Trophoblast cell (in vitro differentiated cells and primary cell): ENCODE measurements at regions not wholly inside any gene's neighbourhood (a gene's known extent, or its start where the extent isn't known, plus 50 kb on each side); places are given as distances from the start of the nearest gene placed in this dataset.

Source experiments
- DNase-seq, 2 donors: peaks; one replicate each; pipeline ENCODE4 v3.0.0-alpha.2; 2016
- H2AFZ ChIP-seq: 2 replicates; pipeline ENCODE4 v1.6.1; 2013; ENCODE audit warnings: low read length, moderate library complexity, mild to moderate bottlenecking; ENCODE audit not compliant: insufficient read depth, poor library complexity
- H2AK5ac ChIP-seq: 2 replicates; pipeline ENCODE4 v1.6.1; 2013; ENCODE audit warnings: mild to moderate bottlenecking, low read length
- H2BK120ac ChIP-seq: 2 replicates; pipeline ENCODE4 v1.6.1; 2013; ENCODE audit warnings: low read length, mild to moderate bottlenecking, moderate library complexity; ENCODE audit not compliant: insufficient read depth, poor library complexity
- H2BK12ac ChIP-seq: 2 replicates; pipeline ENCODE4 v1.6.1; 2013; ENCODE audit warnings: mild to moderate bottlenecking, low read length, moderate library complexity
- H2BK5ac ChIP-seq: 2 replicates; pipeline ENCODE4 v1.6.1; 2013; ENCODE audit warnings: low read length, low read depth, moderate library complexity, mild to moderate bottlenecking; ENCODE audit not compliant: poor library complexity
- H3K14ac ChIP-seq: 2 replicates; pipeline ENCODE4 v1.6.1; 2013; ENCODE audit warnings: mild to moderate bottlenecking, low read length
- H3K18ac ChIP-seq: 2 replicates; pipeline ENCODE4 v1.6.1; 2013; ENCODE audit warnings: mild to moderate bottlenecking, low read length
- H3K23ac ChIP-seq: 2 replicates; pipeline ENCODE4 v1.6.1; 2013; ENCODE audit warnings: low read length
- H3K27ac ChIP-seq: 2 replicates; pipeline ENCODE4 v1.5.1; 2013; ENCODE audit warnings: low read depth, mild to moderate bottlenecking, inconsistent platforms, low read length, moderate library complexity
- H3K27me3 ChIP-seq: 2 replicates; pipeline ENCODE4 v1.6.1; 2013; ENCODE audit warnings: inconsistent platforms, mild to moderate bottlenecking, low read length, moderate library complexity; ENCODE audit not compliant: insufficient read depth
- H3K36me3 ChIP-seq, 2 experiments: 1 replicate in 1 of 2; 2 replicates in 1 of 2; pipeline ENCODE4 v1.6.1; 2013; ENCODE audit warnings: low read length in 2 of 2, mild to moderate bottlenecking in 2 of 2, moderate library complexity in 1 of 2; ENCODE audit not compliant: insufficient read depth in 2 of 2, control insufficient read depth in 1 of 2
- H3K4ac ChIP-seq: 2 replicates; pipeline ENCODE4 v1.6.1; 2013; ENCODE audit warnings: low read depth, mild to moderate bottlenecking, low read length, moderate library complexity
- H3K4me1 ChIP-seq, 2 experiments: 1 replicate in 1 of 2; 2 replicates in 1 of 2; pipeline ENCODE4 v1.6.1; 2013; ENCODE audit warnings: low read length in 2 of 2, mild to moderate bottlenecking in 2 of 2, moderate library complexity in 1 of 2; ENCODE audit not compliant: insufficient read depth in 2 of 2, control insufficient read depth in 1 of 2
- H3K4me2 ChIP-seq: 2 replicates; pipeline ENCODE4 v1.6.1; 2013; ENCODE audit warnings: inconsistent platforms, mild to moderate bottlenecking, low read length, moderate library complexity
- H3K4me3 ChIP-seq: 2 replicates; pipeline ENCODE4 v1.5.1; 2013; ENCODE audit warnings: mild to moderate bottlenecking, low read depth, low read length, inconsistent platforms
- H3K79me1 ChIP-seq: one replicate; pipeline ENCODE4 v1.6.1; 2013; ENCODE audit warnings: low read length
- H3K79me2 ChIP-seq: 2 replicates; pipeline ENCODE4 v1.6.1; 2013; ENCODE audit warnings: low read length, mild to moderate bottlenecking; ENCODE audit not compliant: control insufficient read depth, insufficient read depth, poor library complexity
- H3K9ac ChIP-seq: 2 replicates; pipeline ENCODE4 v1.6.1; 2013; ENCODE audit warnings: mild to moderate bottlenecking, low read length
- H3K9me3 ChIP-seq: 2 replicates; pipeline ENCODE4 v1.6.1; 2013; ENCODE audit warnings: low read depth, mild to moderate bottlenecking, control low read depth, inconsistent platforms, low read length; ENCODE audit not compliant: insufficient read depth
- H4K12ac ChIP-seq: 2 replicates; pipeline ENCODE4 v1.6.1; 2013; ENCODE audit warnings: low read depth, mild to moderate bottlenecking, low read length, moderate library complexity
- H4K8ac ChIP-seq: 2 replicates; pipeline ENCODE4 v1.6.1; 2013; ENCODE audit warnings: low read depth, mild to moderate bottlenecking, low read length, moderate library complexity
- H4K91ac ChIP-seq: one replicate; pipeline ENCODE4 v1.6.1; 2013; ENCODE audit warnings: low read depth, mild to moderate bottlenecking, low read length, moderate library complexity
- WGBS: extraction: QIAGEN DNeasy Blood & Tissue Kit; methylation state at CpG from one replicate; pipeline ENCODE4 v1.1.7; 2013; ENCODE audit warnings: missing lambda C conversion rate; ENCODE audit not compliant: insufficient read length, insufficient coverage; ENCODE audit errors: extremely low coverage; 5-methylcytosine and 5-hydroxymethylcytosine counted together

DNA sequence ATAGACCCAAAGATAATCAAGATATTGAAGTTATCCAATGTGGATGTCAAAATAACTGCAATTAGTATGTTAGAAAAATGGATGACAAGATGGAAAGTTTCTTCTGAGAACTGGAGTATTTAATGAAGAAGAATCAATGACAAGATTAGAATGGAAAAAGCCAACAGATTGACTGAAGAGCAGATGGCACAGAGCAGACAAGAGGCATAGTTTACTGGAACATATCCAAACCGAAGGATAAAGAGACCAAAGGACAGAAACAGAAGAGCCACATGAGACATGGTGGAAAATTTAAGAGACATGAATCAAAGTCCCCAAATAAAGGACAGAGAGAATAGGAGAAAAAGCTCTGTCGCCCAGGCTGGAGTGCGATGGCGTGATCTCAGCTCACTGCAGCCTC lies 89.6 kb upstream of the RXFP2 start:
- Histone ChIP-seq H3K23ac (no peak overlapping the region), H3K4me3 (no peak overlapping the region), H3K14ac (no peak overlapping the region), H3K79me2 (no peaks in the 10 kb centered on the region), H3K27ac (no peak overlapping the region), H4K8ac (no peak overlapping the region), H2AFZ (no peak overlapping the region), H3K18ac (no peak overlapping the region), H3K4ac (no peak overlapping the region), H3K36me3 (no peaks in the 10 kb centered on the region), H3K4me1 (no peaks in the 10 kb centered on the region), H2BK5ac (no peak overlapping the region), H4K91ac (no peak overlapping the region), H3K27me3 (no peaks in the 10 kb centered on the region), H3K79me1 (no peaks in the 10 kb centered on the region), H3K4me2 (no peak overlapping the region), H4K12ac (no peak overlapping the region), H2BK12ac (no peak overlapping the region), H2BK120ac (no peak overlapping the region), H3K9me3 (no peaks in the 10 kb centered on the region), H3K9ac (no peak overlapping the region), H2AK5ac (no peak overlapping the region)
- DNase-seq, result no peak
- no CpG with 5 or more reads among the region's 4 CpGs for WGBS

DNA sequence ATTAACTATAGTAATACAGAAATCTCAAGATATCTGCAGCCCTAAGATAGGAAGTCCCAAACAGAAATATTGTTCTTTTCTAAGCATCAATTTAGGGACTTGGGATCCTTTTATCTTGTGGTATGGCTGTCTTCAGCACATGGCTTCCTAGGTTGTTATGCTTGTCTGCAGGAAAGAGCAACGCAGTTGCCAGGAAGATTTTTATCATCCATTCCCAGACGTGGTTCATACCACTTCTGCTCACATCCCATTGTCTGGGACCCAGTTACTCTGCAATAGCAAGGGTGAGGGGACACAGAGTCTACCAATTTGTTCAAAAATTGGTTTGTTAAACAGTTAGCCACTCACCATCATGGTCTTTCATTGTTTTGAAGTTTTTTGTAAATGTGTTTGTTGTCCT lies 85.6 kb upstream of the RXFP2 start:
- Histone ChIP-seq H3K23ac (no peak overlapping the region), H3K27me3 (no peaks in the 10 kb centered on the region), H3K4me3 (no peak overlapping the region), H3K4ac (no peak overlapping the region), H3K79me1 (no peaks in the 10 kb centered on the region), H2AFZ (no peak overlapping the region), H3K36me3 (no peaks in the 10 kb centered on the region), H2AK5ac (no peak overlapping the region), H4K12ac (no peak overlapping the region), H3K14ac (no peak overlapping the region), H3K9me3 (no peaks in the 10 kb centered on the region), H3K27ac (no peak overlapping the region), H2BK12ac (no peak overlapping the region), H3K4me1 (no peaks in the 10 kb centered on the region), H2BK5ac (no peak overlapping the region), H3K79me2 (no peaks in the 10 kb centered on the region), H4K91ac (no peak overlapping the region), H2BK120ac (no peak overlapping the region), H3K18ac (no peak overlapping the region), H4K8ac (no peak overlapping the region), H3K9ac (no peak overlapping the region), H3K4me2 (no peak overlapping the region)
- DNase-seq, result no peak
- no CpG with 5 or more reads among the region's 2 CpGs for WGBS

DNA sequence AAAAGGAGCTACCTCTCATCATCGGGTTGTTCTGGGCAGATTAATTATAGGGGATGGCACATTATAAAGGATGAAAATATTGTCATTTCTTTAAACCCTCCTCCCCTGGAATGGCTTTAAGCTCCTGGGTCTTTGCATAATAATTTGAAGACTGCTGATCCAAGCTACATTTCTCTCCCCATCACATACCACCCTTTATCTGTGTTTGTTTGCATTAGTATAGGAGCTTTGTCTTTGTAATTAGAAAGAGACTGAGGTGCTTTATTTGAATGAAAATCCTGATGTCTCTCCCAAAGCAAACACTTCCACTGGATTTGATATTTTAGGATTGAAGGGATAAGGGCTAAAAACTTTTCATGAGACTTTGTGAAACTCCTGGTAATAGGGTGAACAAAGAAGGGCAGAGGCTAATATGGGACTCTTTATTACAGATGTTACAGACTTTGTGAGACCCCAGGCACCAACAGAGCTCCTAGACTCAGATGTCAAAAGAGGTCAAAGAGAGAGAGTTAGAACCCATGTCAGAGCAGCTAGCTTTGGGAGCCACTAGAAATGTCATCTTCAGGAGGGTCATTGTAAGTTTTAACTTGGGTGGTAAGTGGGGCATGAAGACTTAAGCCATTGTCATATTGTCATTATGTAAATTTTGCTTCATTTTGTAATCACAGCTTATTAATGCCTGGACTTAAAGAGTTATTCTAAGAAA lies 75.3 kb upstream of the RXFP2 start:
- Histone ChIP-seq H2AFZ (no peak overlapping the region), H4K12ac (no peak overlapping the region), H3K4me1 (no peaks in the 10 kb centered on the region), H3K79me2 (no peaks in the 10 kb centered on the region), H4K8ac (no peak overlapping the region), H3K36me3 (no peaks in the 10 kb centered on the region), H3K9ac (no peak overlapping the region), H3K4me3 (no peak overlapping the region), H3K27ac (no peak overlapping the region), H3K79me1 (no peaks in the 10 kb centered on the region), H3K18ac (no peak overlapping the region), H3K23ac (no peak overlapping the region), H3K4me2 (no peak overlapping the region), H3K9me3 (no peaks in the 10 kb centered on the region), H4K91ac (no peak overlapping the region), H2BK120ac (no peak overlapping the region), H2BK12ac (no peak overlapping the region), H3K27me3 (no peaks in the 10 kb centered on the region), H3K14ac (no peak overlapping the region), H2BK5ac (no peak overlapping the region), H3K4ac (no peak overlapping the region), H2AK5ac (no peak overlapping the region)
- no peak for DNase-seq
- no CpG with 5 or more reads among the region's 1 CpG for WGBS

DNA sequence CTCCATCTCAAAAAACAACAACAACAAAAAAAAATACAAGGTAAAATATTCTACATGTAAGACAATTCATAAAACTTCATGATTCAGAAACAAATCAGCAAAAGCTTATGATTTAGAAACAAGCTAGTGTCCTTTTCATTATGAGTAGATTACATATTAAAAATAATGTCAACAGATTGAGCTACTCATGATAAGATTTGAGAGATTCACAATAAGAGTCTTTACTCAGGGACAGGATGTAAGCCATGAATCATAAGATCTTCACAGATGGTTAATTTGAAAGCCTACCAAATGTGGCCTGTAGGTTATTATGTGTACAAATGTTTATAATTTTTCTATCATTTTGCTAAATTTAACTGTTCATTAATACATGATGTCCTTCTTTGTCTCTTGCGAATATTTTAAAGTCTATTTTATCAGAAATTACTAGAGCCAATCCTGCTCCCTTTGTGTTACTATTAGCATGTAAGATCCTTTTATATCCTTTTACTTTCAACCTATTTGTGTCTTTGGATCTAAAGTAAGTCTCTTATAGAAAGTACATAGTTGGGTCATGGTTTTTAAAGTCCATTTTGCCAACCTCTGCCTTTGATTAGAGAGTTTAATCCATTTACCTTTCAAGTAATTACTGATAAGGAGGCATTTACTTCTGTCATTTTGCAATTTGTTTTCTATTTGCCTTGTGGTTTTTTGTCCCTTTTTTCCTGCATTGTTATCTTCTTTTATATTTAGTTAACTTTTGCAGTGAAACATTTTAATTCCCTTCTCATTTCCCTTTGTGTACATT lies 68.3 kb upstream of the RXFP2 start:
- Histone ChIP-seq H3K79me1 (no peaks in the 10 kb centered on the region), H3K4ac (no peak overlapping the region), H3K27me3 (no peaks in the 10 kb centered on the region), H4K12ac (no peak overlapping the region), H3K4me3 (no peak overlapping the region), H3K14ac (no peak overlapping the region), H2AFZ (no peak overlapping the region), H3K9ac (no peak overlapping the region), H4K8ac (no peak overlapping the region), H2BK5ac (no peak overlapping the region), H2BK12ac (no peak overlapping the region), H3K79me2 (no peaks in the 10 kb centered on the region), H3K36me3 (no peaks in the 10 kb centered on the region), H4K91ac (no peak overlapping the region), H3K9me3 (no peaks in the 10 kb centered on the region), H2AK5ac (no peak overlapping the region), H3K23ac (no peak overlapping the region), H3K4me1 (no peaks in the 10 kb centered on the region), H3K27ac (no peak overlapping the region), H3K18ac (no peak overlapping the region), H2BK120ac (no peak overlapping the region), H3K4me2 (no peak overlapping the region)
- WGBS, result no CpG with 5 or more reads among the region's 1 CpG
- DNase-seq, result no peak
